ENCODE measurements at regions not wholly inside any gene's neighbourhood (a gene's known extent, or its start where the extent isn't known, plus 50 kb on each side); places are given as distances from the start of the nearest gene placed in this dataset.

- intact Hi-C loops (cut with micrococcal nuclease), result no loop called here
- H2BK15ac ChIP-seq (ENCODE audit: low read depth, low read length), result no peak overlapping the region
- H2AFZ ChIP-seq (replicated peaks; ENCODE audit: low read length, poor library complexity), result no peak overlapping the region
- no peaks in the 10 kb centered on the region for H3K27me3 ChIP-seq (ENCODE audit: control insufficient read depth, insufficient read depth, low read length)
- H3K4ac ChIP-seq (ENCODE audit: low read depth, low read length), result no peak overlapping the region
- H4K5ac ChIP-seq (ENCODE audit: low read depth, low read length), result no peak overlapping the region
- H3K14ac ChIP-seq (replicated peaks; ENCODE audit: low read depth, low read length), result no peak overlapping the region
- no peak overlapping the region for H3K4me3 ChIP-seq (ENCODE audit: insufficient read depth, low read depth, low read length)
- no peaks in the 10 kb centered on the region for H3K79me1 ChIP-seq (ENCODE audit: low read depth in 1 of 2, low read length in 2 of 2)
- no CpG with 5 or more reads among the region's 2 CpGs for WGBS, 2 experiments (ENCODE audit: extremely low coverage in 2 of 2, insufficient read length in 1 of 2)
- H3K4me2 ChIP-seq (ENCODE audit: low read depth, low read length), result no peak overlapping the region
- BruUV-seq (replicated peaks), result no TSS peak
- no peak overlapping the region for H2BK20ac ChIP-seq (ENCODE audit: low read depth, low read length)
- ChIA-PET POLR2A (ENCODE audit: unreplicated experiment) (no interaction called here), CTCF (no interaction called here)
- H3K23ac ChIP-seq (ENCODE audit: low read depth, low read length), result no peak overlapping the region
- no peaks in the 10 kb centered on the region for H3K36me3 ChIP-seq (ENCODE audit: control insufficient read depth, insufficient read depth, low read length)
- no peak overlapping the region for H2AK9ac ChIP-seq (replicated peaks; ENCODE audit: low read depth, low read length, poor library complexity)
- no peak for DNase-seq
- H4K20me1 ChIP-seq (ENCODE audit: insufficient read depth, low read length), result no peaks in the 10 kb centered on the region
- no peaks in the 10 kb centered on the region for H3K4me1 ChIP-seq (ENCODE audit: control insufficient read depth, insufficient read depth, low read length)
- no peak overlapping the region for H3K56ac ChIP-seq (ENCODE audit: extremely low read depth, insufficient read depth, low read length)
- no peak overlapping the region for H3K27ac ChIP-seq (ENCODE audit: insufficient read depth, low read length)
- H2BK120ac ChIP-seq (ENCODE audit: low read depth, low read length), result no peak overlapping the region
- no peak overlapping the region for H3K18ac ChIP-seq (ENCODE audit: low read depth, low read length)
- ATAC-seq (ENCODE audit: low read depth), result no peak
- TF ChIP-seq RFX5 (IDR thresholded peaks at IDR 0.05; ENCODE audit: low read depth, low read length) (no peak), CHD1 (IDR thresholded peaks at IDR 0.05; ENCODE audit: low read depth, low read length) (no peak), RCOR1 (IDR thresholded peaks at IDR 0.05; ENCODE audit: insufficient replicate concordance, low read length) (no peak), MAFK (IDR thresholded peaks at IDR 0.05; ENCODE audit: low read depth, low read length) (no peak), POLR2A (IDR thresholded peaks at IDR 0.05; ENCODE audit: low read depth, low read length) (no peak), BHLHE40 (IDR thresholded peaks at IDR 0.05; ENCODE audit: low read depth, low read length) (no peak), FOS (IDR thresholded peaks at IDR 0.05; ENCODE audit: low read depth, low read length) (no peak), MXI1 (IDR thresholded peaks at IDR 0.05; ENCODE audit: borderline replicate concordance, low read depth, low read length) (no peak), MAZ (IDR thresholded peaks at IDR 0.05; ENCODE audit: borderline replicate concordance, low read depth, low read length) (no peak), CEBPB (IDR thresholded peaks at IDR 0.05; ENCODE audit: low read depth, low read length) (no peak)
- H3K9ac ChIP-seq (ENCODE audit: low read depth, low read length), result no peak overlapping the region
- in situ Hi-C loops (cut with MboI; ENCODE audit: low sequenced_read_pairs), result no loop called here
- H3K9me1 ChIP-seq (ENCODE audit: insufficient read depth, low read length), result no peaks in the 10 kb centered on the region
- no peak overlapping the region for H2AK5ac ChIP-seq (ENCODE audit: low read depth, low read length)
- dilution Hi-C loops (cut with HindIII; ENCODE audit: low sequenced_read_pairs, unreplicated experiment), result no loop called here
- no peak overlapping the region for H4K8ac ChIP-seq (ENCODE audit: low read depth in 2 of 2, low read length in 2 of 2)
- H3K9me3 ChIP-seq (ENCODE audit: control insufficient read depth, insufficient read depth, low read length), result no peaks in the 10 kb centered on the region
- H2BK5ac ChIP-seq (ENCODE audit: low read depth, low read length, poor library complexity, severe bottlenecking), result no peak overlapping the region
- H4K91ac ChIP-seq (ENCODE audit: insufficient read depth, low read depth, low read length), result no peak overlapping the region
Observed at GRCh38 chr5:63263411-63263810, 684.8 kb downstream of the LRRC70 start.

Data from IMR-90 (cell line).